ENCODE measurements at regions not wholly inside any gene's neighbourhood (a gene's known extent, or its start where the extent isn't known, plus 50 kb on each side); places are given as distances from the start of the nearest gene placed in this dataset.
"Not testable (repeated sequence)": the region's sequence is repeated elsewhere in the genome, so short reads cannot be mapped to it uniquely, and the experiment has no call there.

DNA sequence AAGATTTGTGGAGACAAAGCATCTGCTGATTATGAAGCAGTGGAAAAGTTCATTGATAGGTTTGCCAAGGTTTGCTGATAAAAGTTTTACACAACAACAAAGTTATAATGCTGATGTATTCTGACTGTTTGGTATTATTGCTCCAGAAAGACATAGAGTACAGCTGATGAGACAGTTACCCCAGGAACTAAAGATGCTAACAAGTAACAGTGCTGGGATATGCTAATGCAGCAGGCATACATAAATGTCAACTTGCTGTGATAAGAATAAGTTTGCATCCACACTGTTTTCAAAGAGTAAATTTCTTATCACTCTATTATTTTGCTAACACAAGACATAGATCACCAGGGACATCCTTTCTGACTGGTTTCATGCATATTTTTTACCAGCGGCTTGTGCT, 1221.3 kb upstream of the CELF4 start:
- POLR2A ChIA-PET = no interaction called here
- Histone ChIP-seq H3K36me3 (ENCODE audit: insufficient read depth, low read length) (no peaks in the 10 kb centered on the region), H4K20me1 (ENCODE audit: insufficient read depth, low read length) (no peaks in the 10 kb centered on the region), H3K9me2 (ENCODE audit: insufficient read depth, low read length) (no peaks in the 10 kb centered on the region), H3K4me3 (ENCODE audit: low read depth, low read length, poor library complexity, severe bottlenecking) (no peak overlapping the region), H3K9me3 (ENCODE audit: low read length) (no peaks in the 10 kb centered on the region), H2AFZ (ENCODE audit: low read length) (no peak overlapping the region), H3K4me2 (ENCODE audit: low read length) (no peak overlapping the region), H3K27ac (ENCODE audit: low read depth, low read length, poor library complexity, severe bottlenecking) (no peak overlapping the region), H3K4me1 (ENCODE audit: insufficient read depth, low read length, poor library complexity, severe bottlenecking) (no peaks in the 10 kb centered on the region), H3K79me2 (ENCODE audit: insufficient read depth, low read depth, low read length) (no peaks in the 10 kb centered on the region)
- CTCF ChIA-PET (ENCODE audit: unreplicated experiment) = no interaction called here
- intact Hi-C loops (cut with micrococcal nuclease; ENCODE audit: unreplicated experiment) = no loop called here
- no peak for DNase-seq (ENCODE audit: low spot score)
- no TSS peak for BruUV-seq (replicated peaks)
- no peak for TF ChIP-seq EZH2phosphoT487 (IDR thresholded peaks at IDR 0.05; ENCODE audit: borderline replicate concordance, low read depth, low read length)
- TF ChIP-seq, protein P1, sequence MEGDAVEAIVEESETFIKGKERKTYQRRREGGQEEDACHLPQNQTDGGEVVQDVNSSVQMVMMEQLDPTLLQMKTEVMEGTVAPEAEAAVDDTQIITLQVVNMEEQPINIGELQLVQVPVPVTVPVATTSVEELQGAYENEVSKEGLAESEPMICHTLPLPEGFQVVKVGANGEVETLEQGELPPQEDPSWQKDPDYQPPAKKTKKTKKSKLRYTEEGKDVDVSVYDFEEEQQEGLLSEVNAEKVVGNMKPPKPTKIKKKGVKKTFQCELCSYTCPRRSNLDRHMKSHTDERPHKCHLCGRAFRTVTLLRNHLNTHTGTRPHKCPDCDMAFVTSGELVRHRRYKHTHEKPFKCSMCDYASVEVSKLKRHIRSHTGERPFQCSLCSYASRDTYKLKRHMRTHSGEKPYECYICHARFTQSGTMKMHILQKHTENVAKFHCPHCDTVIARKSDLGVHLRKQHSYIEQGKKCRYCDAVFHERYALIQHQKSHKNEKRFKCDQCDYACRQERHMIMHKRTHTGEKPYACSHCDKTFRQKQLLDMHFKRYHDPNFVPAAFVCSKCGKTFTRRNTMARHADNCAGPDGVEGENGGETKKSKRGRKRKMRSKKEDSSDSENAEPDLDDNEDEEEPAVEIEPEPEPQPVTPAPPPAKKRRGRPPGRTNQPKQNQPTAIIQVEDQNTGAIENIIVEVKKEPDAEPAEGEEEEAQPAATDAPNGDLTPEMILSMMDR (conservative IDR thresholded peaks at IDR 0.05; ENCODE audit: low read length) = no peak

DNA sequence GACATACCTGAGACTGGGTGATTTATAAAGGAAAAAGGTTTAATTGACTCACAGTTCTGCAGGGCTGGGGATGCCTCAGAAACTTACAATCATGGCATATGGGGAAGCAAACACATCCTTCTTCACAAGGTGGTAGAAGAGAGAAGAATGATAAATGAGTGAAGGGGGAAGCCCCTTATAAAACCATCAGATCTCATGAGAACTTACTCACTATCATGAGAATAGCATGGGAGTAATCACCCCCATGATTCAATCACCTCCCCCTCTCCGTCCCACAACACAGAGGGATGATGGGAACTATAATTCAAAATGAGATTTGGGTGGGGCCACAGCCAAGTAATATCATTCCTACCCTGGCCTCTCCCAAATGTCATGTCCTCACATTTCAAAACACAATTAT, 1206.0 kb upstream of the CELF4 start:
- H2AFZ ChIP-seq (ENCODE audit: low read length); H3K9me2 ChIP-seq (ENCODE audit: insufficient read depth, low read length); H3K79me2 ChIP-seq (ENCODE audit: insufficient read depth, low read depth, low read length); POLR2A ChIA-PET; CTCF ChIA-PET (ENCODE audit: unreplicated experiment); H3K4me3 ChIP-seq (ENCODE audit: low read depth, low read length, poor library complexity, severe bottlenecking); H4K20me1 ChIP-seq (ENCODE audit: insufficient read depth, low read length); H3K4me2 ChIP-seq (ENCODE audit: low read length); H3K4me1 ChIP-seq (ENCODE audit: insufficient read depth, low read length, poor library complexity, severe bottlenecking); H3K36me3 ChIP-seq (ENCODE audit: insufficient read depth, low read length); DNase-seq (ENCODE audit: low spot score); H3K27ac ChIP-seq (ENCODE audit: low read depth, low read length, poor library complexity, severe bottlenecking); H3K9me3 ChIP-seq (ENCODE audit: low read length); BruUV-seq (replicated peaks); intact Hi-C loops (cut with micrococcal nuclease; ENCODE audit: unreplicated experiment): not testable (repeated sequence)

DNA sequence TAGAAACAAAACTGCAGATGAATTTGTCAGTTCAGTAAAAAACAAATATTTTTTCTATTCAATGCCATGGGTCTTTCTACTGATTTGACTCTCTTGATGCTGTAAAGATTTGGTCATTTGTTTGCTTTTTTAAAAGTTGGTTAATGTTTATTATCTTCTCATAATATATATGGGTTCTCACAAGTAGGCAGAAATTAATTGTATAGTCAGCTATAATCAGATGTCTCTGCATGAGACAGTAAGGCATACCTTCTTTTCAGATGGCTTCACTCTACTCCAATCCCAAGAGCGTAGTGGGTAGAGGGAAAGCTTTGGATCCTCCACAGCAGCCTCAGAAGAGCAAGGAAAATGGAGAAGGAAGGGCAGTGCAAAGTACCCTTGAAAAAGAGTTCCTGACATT, 1202.9 kb upstream of the CELF4 start:
- H3K27ac ChIP-seq (ENCODE audit: low read depth, low read length, poor library complexity, severe bottlenecking) = no peak overlapping the region
- H3K9me3 ChIP-seq (ENCODE audit: low read length) = no peaks in the 10 kb centered on the region
- H3K79me2 ChIP-seq (ENCODE audit: insufficient read depth, low read depth, low read length) = no peaks in the 10 kb centered on the region
- no peaks in the 10 kb centered on the region for H3K4me1 ChIP-seq (ENCODE audit: insufficient read depth, low read length, poor library complexity, severe bottlenecking)
- H3K36me3 ChIP-seq (ENCODE audit: insufficient read depth, low read length) = no peaks in the 10 kb centered on the region
- no peak overlapping the region for H2AFZ ChIP-seq (ENCODE audit: low read length)
- TF ChIP-seq EZH2phosphoT487 (IDR thresholded peaks at IDR 0.05; ENCODE audit: borderline replicate concordance, low read depth, low read length) = no peak
- TF ChIP-seq, protein P1 (conservative IDR thresholded peaks at IDR 0.05; ENCODE audit: low read length) = no peak
- no peak for DNase-seq (ENCODE audit: low spot score)
- CTCF ChIA-PET (ENCODE audit: unreplicated experiment) = no interaction called here
- no peak overlapping the region for H3K4me2 ChIP-seq (ENCODE audit: low read length)
- no peaks in the 10 kb centered on the region for H4K20me1 ChIP-seq (ENCODE audit: insufficient read depth, low read length)
- intact Hi-C loops (cut with micrococcal nuclease; ENCODE audit: unreplicated experiment) = no loop called here
- no peak overlapping the region for H3K4me3 ChIP-seq (ENCODE audit: low read depth, low read length, poor library complexity, severe bottlenecking)
- H3K9me2 ChIP-seq (ENCODE audit: insufficient read depth, low read length) = no peaks in the 10 kb centered on the region
- no TSS peak for BruUV-seq (replicated peaks)
- POLR2A ChIA-PET = no interaction called here
